NCI-H1694 treated with DMSO at 0.1 percent for 48 hours (cell line): ENCODE measurements at regions not wholly inside any gene's neighbourhood (a gene's known extent, or its start where the extent isn't known, plus 50 kb on each side); places are given as distances from the start of the nearest gene placed in this dataset.
"Not testable (repeated sequence)": the region's sequence is repeated elsewhere in the genome, so short reads cannot be mapped to it uniquely, and the experiment has no call there.

ENCODE experiments used
- DNase-seq: peaks from one replicate; lab custom pipeline; 2025; lab: John Stamatoyannopoulos, UW

DNA sequence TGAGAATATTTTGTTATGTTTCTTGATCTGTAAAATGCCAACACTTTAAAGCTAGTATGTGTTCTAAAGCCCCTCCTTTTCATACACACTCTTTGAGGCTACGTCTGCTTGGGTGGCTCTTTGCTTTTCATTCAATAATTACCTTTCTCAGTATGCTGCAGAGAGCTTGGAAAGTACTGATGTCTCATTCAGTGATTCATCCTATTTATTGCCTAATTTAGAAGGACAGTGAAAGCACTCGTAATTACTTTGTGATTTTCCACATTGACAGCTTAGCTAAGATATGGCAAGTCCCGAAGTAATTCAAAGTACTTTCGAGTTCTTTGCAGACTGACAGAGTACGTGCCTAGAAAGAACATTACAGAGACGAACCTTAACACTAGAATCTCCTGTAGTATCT, 57.2 kb downstream of the BMP15 start:
- no peak for DNase-seq

DNA sequence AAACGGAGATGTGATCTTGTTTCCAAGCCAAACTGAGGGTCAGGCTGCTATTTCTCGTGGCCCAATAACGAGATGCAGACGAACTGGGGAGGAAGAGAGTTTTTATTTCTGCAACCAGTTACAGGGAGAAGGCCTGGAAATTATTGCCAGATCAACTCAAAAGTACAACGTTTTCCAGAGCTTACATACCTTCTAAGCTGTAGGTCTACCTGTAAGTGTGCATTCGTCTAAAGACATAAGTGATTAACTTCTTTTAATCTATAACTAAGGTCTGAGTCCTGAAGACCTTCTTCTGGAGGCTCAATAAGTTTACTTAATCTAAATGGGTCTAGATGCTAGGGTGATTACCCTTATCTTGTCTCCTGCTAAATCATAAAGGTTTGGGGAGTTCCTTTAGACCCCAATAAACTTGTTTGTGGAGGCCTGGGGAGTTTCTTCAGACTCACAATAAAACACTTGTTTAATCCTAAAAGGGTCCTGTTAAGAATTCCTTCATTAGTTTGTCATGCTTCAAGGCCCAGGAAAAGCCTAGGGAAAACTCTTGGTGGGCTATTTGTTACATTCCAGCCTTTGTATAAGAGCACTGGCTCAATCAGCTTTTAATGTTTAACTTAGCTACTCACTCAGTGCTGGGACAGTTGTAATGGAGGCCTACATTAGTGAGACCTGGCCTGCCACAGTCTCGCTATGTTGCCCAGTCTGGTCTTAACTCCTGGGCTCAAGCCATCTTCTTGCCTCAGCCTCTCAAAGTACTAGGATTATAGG, 58.5 kb downstream of the BMP15 start:
- not testable (repeated sequence) for DNase-seq

DNA sequence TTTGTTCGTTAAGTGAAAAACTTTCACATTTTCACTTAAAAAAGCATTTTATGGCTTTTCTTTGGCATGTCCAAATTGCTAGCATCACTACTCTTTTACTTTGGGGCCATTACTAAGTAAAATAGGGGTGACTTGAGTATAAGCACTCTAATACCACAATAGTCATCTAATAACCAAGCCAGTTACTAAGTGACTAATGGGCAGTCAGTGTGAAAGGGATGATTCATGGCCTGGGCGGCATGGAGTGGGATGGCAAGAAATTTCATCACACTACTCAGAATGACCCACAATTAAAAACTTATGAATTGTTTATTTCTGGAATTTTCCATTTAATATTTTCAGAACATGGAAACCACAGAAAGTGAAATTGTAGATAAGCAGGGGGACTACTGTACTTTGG, 60.9 kb downstream of the BMP15 start:
- DNase-seq, result no peak

DNA sequence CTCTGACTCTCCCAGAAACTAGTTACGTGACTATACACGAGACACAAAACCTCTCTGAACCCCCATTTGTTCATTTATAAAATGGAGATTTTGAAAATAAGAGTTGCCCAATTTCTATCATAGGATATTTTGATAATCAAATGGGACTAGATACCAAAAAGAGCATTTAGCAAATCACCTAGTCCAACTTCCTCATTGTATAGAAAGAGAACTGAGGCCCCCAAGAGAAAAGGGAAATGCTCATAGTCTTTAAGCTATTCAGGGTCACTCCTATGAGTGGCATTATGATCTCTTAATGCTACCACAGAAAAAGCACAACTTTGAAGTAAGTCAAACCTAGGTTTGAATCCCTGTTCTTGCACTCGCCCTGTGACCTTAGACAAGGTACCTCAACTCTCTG, 62.7 kb downstream of the BMP15 start:
- no peak for DNase-seq

DNA sequence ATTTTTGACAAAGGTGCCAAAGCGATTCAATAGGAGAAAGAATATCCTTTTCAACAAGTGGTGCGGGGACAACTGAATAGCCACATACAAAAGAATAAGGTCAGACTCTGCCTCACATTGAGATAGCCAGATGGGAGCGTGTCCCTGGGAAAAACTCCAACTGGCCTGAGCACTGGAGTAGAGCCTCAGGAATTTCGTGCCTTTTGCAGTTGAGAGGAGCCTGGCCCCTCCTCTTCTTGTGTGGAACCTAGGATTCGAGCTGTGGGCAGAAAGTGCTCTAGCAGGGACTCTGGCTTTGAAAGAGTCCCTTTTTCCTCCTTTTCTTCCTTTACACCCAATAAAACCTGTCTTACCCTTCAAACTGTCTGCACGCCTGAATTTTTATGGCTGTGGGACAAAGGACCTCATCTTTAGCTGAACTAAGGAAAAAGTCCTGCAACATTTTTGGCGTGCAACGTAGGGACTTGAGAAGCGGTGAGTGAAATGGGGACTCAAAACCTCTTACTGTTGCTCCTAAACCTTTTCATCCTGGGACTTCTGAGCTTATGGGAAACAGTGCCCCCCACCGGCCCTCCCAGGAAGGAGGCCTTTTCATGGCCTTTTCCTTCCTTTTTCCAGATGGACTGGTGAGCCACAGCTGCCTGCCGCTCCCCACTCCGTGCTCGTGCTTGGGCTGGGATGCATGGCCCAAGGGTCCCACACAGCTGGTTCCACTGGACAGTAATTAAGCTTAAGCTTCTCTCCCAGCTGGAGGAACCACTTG, 68.6 kb downstream of the BMP15 start:
- DNase-seq, result no peak

DNA sequence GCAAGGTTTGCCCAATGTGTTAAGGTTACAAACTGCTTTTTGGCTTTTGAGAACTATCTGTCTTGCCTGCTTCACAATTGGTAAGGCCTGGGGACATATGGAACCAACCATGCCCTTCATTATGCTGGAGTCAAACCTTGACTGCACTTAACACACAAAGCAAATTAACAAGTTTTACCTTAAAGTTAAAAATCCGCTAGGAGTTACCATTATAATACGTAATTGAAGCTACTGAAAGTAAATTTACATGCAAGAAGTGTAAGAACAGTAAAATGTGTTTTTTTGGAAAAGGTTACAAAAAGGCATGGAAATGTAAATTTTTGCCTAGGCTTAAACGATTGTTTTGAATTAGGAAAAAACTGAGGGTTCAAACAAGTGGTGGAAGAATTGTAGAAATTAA, 69.7 kb downstream of the BMP15 start:
- DNase-seq, result no peak

DNA sequence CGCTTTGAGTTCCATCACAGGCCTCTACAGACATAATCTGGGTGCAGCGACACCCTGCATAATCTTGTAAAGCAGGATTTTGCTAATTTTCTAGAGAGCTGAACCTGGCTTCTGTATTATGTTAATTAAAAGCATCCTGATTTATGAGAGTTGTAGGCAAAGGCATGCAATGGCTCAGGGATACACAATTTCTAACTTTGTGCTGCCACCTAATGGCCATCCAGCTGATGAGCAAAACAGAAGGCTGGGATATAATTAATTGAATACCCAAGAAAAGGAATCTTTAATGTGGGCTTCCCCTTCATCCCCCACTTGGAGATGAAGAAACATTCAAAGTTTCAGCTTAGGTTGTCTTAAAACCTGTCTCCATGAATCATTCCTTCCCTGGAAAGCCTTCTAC, 78.1 kb downstream of the BMP15 start:
- DNase-seq, result no peak

DNA sequence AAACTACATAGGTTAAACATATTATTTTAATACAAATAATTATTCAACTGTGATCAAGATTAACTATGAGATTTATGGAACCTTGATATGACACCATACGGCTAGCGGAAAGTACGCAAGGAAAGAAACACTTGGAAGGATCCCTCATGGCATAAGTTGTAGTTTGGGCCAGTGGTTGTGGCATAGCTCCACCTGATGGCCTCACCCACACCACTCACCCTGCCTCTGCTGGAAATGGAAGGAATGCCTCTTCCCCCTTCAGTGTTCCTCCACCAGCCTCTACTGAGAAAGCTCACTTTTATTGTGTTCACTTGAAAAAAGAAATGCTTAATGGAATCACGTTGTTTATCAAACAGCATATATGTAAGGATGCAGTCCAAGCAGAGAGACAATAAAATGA, 86.4 kb downstream of the BMP15 start:
- no peak for DNase-seq

DNA sequence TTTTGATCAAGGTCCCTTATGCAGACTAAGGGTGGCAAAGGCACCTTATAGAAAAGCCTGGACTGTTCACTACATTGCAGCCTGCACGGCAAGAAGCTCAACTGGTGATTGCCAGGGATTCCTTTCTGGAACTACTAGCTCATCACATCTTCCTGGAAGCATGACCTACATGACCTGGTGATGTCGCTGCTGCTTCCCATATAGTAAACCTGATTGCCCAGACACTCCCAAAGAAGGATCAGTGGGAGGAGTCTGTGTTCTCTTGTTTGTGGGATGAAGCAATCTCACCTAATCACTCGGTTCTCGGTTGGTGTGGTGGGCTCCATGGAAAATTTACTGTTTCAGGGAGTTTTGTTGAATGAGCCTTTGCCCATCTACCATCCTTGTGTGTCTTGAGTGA, 89.8 kb downstream of the BMP15 start:
- DNase-seq, result not testable (repeated sequence)

DNA sequence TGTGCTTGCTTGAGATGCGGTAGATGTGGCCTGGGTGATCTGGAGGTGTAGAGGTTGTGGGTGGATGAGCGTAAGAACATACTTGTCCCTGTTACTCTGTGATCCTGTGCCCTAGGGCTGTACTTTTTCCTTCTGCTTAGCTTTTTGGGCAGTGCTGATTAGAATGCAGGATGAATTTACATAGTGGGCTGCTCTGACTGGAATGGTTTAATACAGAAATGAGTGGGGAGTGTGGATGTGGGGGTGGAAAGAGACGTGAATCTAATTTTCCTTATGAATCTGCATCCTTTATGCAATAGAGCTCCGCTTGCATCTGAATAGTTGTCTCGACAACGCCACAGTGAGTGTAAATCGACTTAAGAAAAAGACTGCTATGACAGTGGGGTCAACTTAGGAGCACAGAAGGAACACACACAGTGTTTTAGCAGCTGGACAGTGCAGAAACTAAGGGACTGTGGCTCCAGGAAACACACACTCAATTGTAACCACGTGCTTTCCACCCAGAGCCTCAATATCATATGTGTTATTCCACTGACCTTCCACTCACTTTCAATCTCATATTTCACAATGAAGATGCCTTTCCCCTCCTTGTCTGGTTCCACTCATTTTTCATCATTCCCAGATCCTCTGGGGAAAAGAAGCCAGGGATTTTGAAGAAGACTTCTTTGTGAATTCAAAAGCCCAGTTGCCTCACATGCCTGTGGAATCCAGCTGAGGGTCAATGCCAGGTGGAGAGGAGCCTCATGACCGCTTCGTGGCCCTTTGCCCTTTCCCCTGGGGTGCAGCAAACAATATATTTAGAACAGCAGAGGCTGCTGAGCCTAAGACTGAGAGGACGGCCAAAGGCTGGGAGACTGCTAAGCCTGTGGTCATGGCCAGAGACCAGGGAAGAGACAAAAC, 91.4 kb downstream of the BMP15 start:
- not testable (repeated sequence) for DNase-seq

DNA sequence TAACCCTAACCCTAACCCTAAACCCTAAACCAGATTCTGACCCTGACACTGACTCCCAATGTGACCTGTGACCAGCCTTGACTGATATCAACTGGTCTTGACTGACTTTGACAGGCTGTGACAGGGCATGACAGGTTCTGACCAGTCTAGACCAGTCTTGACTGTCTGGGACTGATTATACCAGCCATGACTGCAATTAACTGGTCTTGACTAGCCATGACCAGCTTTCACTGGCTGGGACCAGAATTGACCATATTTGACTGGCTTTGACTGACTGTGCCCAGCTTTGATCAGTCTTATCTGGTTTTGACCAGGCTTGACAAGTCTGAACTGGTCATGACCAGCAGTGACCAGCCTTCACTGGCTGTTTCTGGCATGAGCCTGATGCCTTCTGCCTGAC, 95.5 kb downstream of the BMP15 start:
- DNase-seq, result no peak

DNA sequence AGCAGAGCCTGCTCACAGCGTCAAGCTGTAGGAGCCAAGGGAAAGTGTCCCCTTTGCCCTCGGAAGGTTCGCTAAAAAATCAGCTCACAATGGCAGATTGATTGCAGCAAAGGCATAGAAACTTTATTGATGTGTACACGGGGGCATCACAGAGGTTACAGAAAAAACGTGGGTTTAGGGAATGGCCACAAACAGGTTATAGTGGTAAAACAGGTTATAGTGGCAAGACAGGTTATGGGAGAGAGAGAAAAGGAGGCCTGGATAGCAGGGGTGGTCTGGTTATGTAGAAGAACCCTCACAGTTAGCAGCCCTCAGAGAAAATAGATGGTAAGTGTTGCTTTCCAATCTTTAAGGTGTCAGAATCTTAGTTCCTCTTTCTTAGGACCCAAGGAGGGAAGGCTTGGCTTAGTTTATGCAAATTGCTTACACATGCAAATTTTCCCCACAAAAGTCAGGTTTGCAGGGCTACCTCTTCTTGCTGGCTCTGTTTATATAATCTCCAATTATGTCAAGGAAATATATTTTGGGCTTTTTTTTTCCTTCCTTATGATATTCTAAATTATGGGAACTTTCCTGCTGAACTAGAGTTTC, 113.7 kb downstream of the BMP15 start:
- no peak for DNase-seq

DNA sequence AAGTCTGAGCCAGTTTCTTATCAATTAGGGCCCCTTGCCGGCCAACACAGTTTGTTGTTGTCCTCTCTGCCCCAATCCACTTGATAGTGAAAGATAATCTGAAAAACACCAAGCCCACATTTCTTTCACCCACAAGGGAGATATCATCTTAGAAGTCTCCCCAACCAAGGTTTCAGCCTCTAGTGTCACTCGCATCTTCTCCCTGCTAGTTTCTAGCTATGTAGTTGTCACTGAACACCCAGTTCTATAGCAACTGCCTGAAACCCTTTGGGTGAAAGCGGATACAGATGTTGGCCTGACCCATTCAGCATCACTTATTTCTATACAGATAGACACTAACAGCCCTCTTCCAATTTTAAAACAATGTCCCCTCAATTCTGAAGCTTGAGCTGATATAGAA, 116.3 kb downstream of the BMP15 start:
- DNase-seq, result no peak

DNA sequence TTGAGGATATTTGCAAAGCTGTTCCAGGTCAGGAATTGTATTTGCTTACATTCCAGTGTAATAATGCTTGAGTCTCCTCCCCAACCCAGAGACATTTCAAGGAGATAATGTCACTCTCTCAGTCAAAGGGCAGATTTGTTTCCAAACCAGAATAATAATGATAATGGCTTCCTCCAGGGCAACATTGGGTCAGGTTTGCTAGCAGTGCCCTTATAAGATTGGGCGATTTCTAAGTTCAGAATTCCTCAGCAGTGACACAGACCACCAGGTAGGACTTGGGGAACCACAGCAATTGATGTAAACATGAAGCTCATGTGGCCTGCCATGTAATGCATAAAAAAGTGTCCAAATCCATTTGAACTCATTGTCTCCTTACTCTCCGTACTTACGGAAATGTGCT, 125.2 kb downstream of the BMP15 start:
- DNase-seq, result no peak

DNA sequence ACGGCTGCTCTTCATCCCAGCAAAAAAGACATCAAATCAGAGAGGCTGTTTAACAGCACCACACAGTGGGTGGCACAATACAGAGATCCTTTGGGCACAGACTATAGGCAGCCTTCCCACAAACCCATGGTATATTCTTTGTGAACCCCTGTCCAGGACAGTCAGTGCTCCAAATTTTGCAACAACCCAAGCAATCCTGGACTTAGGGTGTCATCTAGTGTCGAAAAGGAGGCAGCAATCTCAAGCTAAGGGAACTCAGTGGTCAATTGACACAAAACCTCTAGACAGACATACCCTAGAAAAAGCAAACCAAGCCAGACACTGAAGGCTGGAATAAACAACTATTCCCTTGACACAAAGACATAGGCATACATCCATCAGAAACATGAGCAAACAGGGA, 137.4 kb downstream of the BMP15 start:
- no peak for DNase-seq

DNA sequence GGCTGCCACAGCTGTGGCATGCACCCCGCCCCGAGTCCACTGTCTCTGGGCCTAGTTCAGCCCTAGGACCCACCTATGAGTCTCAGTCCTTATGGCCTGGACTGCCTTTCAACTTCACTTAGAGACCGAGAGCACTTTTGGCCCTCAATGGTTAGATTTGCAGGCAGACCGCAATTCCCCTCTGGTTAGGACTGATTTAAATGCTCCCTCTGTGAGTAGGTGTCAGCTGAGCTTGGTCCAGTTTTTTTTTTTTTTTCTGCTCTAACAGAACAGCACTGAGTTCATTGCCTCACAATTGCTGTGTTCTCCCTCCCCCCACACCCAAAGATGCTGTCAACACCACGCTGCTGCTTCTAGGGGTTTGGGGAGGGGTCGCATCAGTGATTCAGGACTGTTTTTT, 143.2 kb downstream of the BMP15 start:
- no peak for DNase-seq

DNA sequence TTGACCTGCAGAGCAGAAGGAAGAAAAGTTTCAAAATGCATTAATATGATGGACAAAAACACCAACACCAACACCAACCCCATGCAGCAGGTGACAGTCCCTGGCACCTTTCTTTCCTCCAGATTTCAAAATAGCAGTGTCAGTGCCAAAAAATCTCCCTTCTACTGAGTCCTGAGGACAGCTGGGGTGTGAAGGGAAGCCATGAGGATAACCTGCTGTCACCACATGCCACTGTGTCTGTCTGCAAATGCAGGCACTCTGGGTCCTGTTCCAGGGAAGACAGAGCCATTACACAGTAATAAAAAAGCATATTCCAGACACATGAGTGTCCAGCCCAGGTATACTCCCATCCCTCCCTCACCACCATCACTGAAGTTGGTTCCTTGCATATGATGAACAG, 187.5 kb downstream of the BMP15 start:
- no peak for DNase-seq

DNA sequence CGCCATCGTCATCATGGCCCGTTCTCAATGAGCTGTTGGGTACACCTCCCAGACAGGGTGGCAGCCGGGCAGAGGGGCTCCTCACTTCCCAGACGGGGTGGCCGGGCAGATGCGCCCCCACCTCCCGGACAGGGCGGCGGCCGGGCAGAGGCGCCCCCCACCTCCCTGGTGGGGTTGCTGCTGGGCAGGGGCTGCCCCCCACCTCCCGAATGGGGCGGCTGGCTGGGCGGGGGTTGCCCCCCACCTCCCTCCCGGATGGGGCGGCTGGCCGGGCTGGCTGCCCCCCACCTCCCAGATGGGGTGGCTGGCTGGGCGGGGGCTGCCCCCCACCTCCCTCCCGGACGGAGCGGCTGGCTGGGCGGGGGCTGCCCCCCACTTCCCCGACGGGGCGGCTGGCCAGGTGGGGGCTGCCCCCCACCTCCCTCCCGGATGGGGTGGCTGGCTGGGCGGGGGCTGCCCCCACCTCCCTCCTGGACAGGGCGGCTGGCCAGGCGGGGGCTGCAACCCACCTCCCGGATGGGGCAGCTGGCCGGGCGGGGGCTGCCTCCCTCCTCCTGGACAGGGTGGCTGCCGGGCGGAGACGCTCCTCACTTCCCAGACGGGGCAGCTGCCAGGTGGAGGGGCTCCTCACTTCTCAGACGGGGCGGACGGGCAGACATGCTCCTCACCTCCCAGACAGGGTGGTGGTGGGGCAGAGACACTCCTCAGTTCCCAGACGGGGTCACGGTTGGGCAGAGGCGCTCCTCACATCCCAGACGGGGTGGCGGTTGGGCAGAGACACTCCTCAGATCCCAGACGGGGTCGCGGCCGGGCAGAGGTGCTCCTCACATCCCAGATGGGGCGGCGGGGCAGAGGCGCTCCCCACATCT, 208.8 kb downstream of the BMP15 start:
- DNase-seq, result not testable (repeated sequence)

DNA sequence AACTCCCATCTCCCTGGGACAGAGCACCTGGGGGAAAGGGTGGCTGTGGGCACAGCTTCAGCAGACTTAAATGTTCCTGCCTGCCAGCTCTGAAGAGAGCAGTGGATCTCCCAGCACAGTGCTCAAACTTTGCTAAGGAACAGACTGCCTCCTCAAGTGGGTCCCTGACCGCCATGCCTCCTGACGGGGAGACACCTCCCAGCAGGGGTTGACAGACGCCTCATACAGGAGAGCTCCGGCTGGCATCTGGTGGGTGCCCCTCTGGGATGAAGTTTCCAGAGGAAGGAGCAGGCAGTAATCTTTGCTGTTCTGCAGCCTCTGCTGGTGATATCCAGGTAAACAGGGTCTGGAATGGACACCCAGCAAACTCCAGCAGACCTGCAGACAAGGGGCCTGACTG, 206.9 kb upstream of the NUDT10 start:
- not testable (repeated sequence) for DNase-seq

DNA sequence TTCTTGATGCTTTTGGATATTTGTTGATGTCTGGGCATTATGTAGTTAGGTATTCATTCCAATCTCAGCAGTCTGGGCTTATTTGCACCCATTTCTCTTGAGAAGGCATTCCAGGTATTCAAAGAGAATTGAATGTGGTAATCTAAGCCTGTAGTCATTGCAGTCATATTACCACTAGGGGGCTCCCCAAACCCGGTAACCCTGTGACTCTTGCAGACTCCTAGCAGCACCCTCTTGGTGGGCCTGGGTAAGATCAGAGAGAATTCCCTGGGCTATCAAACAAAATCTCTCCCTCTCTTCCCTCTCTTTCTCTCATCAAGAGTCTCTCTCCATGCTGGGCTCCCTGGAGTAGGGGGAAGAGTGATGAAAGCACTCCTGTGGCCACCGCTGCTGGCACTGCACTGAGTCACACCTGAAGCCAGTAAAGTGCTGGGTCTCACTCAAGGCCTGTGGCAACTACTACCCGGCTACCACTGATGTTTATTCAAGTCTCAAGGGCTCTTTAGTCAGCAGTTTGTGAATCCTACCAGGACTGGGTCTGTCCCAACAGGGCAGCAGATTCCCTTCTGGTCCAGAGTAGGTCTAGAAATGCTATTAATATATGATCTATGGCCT, 187.7 kb upstream of the NUDT10 start:
- DNase-seq, result peak; percentile 12

DNA sequence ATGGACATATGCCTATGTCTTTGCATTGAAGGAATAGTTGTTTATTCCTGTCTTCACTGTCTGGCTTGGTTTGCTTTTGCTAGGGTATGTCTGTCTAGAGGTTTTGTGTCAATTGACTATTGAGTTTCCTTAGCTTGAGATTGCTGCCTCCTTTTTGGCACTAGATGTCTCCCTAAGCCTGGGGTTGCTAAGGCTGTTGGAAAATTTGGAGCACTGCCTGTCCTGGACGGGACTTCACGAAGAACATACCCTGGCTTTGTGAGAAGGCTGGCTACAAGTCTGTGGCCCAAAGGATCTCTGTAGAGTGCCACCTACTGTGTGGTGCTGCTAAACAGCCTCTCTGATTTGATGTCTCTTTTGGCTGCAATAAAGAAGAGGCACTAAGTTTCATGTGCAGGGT, 183.8 kb upstream of the NUDT10 start:
- DNase-seq, result no peak
